Choroid plexus epithelial cell (primary cell): ENCODE measurements at regions not wholly inside any gene's neighbourhood (a gene's known extent, or its start where the extent isn't known, plus 50 kb on each side); places are given as distances from the start of the nearest gene placed in this dataset.

ENCODE experiments used
- DNase-seq: peaks from one replicate; pipeline ENCODE4 v3.0.0-alpha.2; 2010; ENCODE audit warnings: low read depth
- H3K4me3 ChIP-seq: 2 replicates; pipeline ENCODE4 v1.5.1; 2011; ENCODE audit warnings: low read depth, mild to moderate bottlenecking, control low read depth, low read length, moderate library complexity
- CTCF ChIP-seq: conservative IDR thresholded peaks from 2 replicates; pipeline ENCODE4 v1.5.1; 2011; ENCODE audit warnings: low read depth, mild to moderate bottlenecking, control low read depth, inconsistent platforms, low read length, moderate library complexity

GRCh38 chr5:158322620-158323019, 463.7 kb upstream of the CLINT1 start:
- no peak overlapping the region for H3K4me3 ChIP-seq
- DNase-seq: no peak
- no peak for TF ChIP-seq CTCF

GRCh38 chr5:158320934-158321333, 462.0 kb upstream of the CLINT1 start:
- no peak for DNase-seq
- TF ChIP-seq CTCF: no peak
- H3K4me3 ChIP-seq: no peak overlapping the region

GRCh38 chr5:158320178-158320674, 461.3 kb upstream of the CLINT1 start:
- H3K4me3 ChIP-seq: no peak overlapping the region
- no peak for TF ChIP-seq CTCF
- DNase-seq: no peak

- H3K4me3 ChIP-seq: no peak overlapping the region
- no peak for TF ChIP-seq CTCF
- no peak for DNase-seq
These were observed 458.6 kb upstream of the CLINT1 start for GRCh38 chr5:158317507-158317906.

GRCh38 chr5:158313733-158314464, 455.0 kb upstream of the CLINT1 start:
- DNase-seq: no peak
- H3K4me3 ChIP-seq: no peak overlapping the region
- TF ChIP-seq CTCF: no peak

- TF ChIP-seq CTCF: no peak
- H3K4me3 ChIP-seq: no peak overlapping the region
- DNase-seq: no peak
These were observed 454.2 kb upstream of the CLINT1 start for GRCh38 chr5:158313027-158313732.
